HUES48 (cell line): ENCODE measurements at regions not wholly inside any gene's neighbourhood (a gene's known extent, or its start where the extent isn't known, plus 50 kb on each side); places are given as distances from the start of the nearest gene placed in this dataset.

Experiments used
- H3K27ac ChIP-seq: one replicate; pipeline ENCODE4 v1.7.0; 2013; ENCODE audit warnings: low read depth, low read length, inconsistent platforms
- H3K27me3 ChIP-seq: 2 replicates; pipeline ENCODE4 v1.6.1; 2013; ENCODE audit warnings: mild to moderate bottlenecking, low read length; ENCODE audit not compliant: control insufficient read depth, insufficient read depth
- H3K36me3 ChIP-seq: 2 replicates; pipeline ENCODE4 v1.6.1; 2013; ENCODE audit warnings: low read length; ENCODE audit not compliant: control insufficient read depth, insufficient read depth
- H3K4me1 ChIP-seq: 2 replicates; pipeline ENCODE4 v1.6.1; 2013; ENCODE audit warnings: mild to moderate bottlenecking, low read length; ENCODE audit not compliant: control insufficient read depth, insufficient read depth
- H3K4me3 ChIP-seq: 2 replicates; pipeline ENCODE4 v1.5.1; 2013; ENCODE audit warnings: mild to moderate bottlenecking, low read depth, low read length
- H3K9ac ChIP-seq: 2 replicates; pipeline ENCODE4 v1.6.1; 2013; ENCODE audit warnings: mild to moderate bottlenecking, low read depth, low read length, moderate library complexity
- H3K9me3 ChIP-seq: 2 replicates; pipeline ENCODE4 v1.6.1; 2013; ENCODE audit warnings: low read length; ENCODE audit not compliant: control insufficient read depth, insufficient read depth

GRCh38 chr6:47151232-47151898 is 109.2 kb upstream of the ADGRF1 start:
- Histone ChIP-seq H3K36me3 (no peaks in the 10 kb centered on the region), H3K4me1 (peaks cover 25% of the 10 kb centered on the region), H3K27ac (no peak overlapping the region), H3K4me3 (no peak overlapping the region), H3K27me3 (no peaks in the 10 kb centered on the region), H3K9me3 (no peaks in the 10 kb centered on the region), H3K9ac (no peak overlapping the region)

GRCh38 chr6:47149554-47149953 is 107.4 kb upstream of the ADGRF1 start:
- no peaks in the 10 kb centered on the region for H3K36me3 ChIP-seq
- no peaks in the 10 kb centered on the region for H3K27me3 ChIP-seq
- peaks cover 43% of the 10 kb centered on the region for H3K4me1 ChIP-seq
- H3K9me3 ChIP-seq = no peaks in the 10 kb centered on the region
- H3K9ac ChIP-seq = no peak overlapping the region
- no peak overlapping the region for H3K27ac ChIP-seq
- no peak overlapping the region for H3K4me3 ChIP-seq

DNA sequence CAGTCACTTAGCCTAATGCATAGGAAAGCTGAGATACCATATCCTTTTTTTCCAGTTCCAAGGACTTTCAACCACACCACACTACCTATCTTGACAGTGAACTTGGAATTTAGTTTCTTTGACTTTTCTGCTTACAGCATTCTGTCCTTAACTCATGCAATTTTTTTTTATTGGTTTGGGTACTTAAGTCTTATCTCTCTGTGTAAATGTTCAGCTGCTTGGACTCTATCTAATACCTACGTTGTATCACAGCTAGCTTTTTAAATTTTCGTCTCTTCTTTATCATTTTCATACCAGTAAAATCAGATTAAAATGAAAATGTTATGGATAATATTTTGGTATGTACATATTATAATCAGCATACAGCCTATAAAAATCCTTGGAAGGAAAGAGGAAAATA is 106.9 kb upstream of the ADGRF1 start:
- H3K9me3 ChIP-seq = no peaks in the 10 kb centered on the region
- H3K4me1 ChIP-seq = peaks cover 48% of the 10 kb centered on the region
- no peak overlapping the region for H3K4me3 ChIP-seq
- no peaks in the 10 kb centered on the region for H3K27me3 ChIP-seq
- no peak overlapping the region for H3K9ac ChIP-seq
- H3K36me3 ChIP-seq = no peaks in the 10 kb centered on the region
- no peak overlapping the region for H3K27ac ChIP-seq

- Histone ChIP-seq H3K36me3 (no peaks in the 10 kb centered on the region), H3K9ac (no peak overlapping the region), H3K4me3 (no peak overlapping the region), H3K4me1 (peaks cover 46% of the 10 kb centered on the region), H3K27me3 (no peaks in the 10 kb centered on the region), H3K27ac (no peak overlapping the region), H3K9me3 (no peaks in the 10 kb centered on the region)
Observed at GRCh38 chr6:47147836-47148344, 105.8 kb upstream of the ADGRF1 start.

DNA sequence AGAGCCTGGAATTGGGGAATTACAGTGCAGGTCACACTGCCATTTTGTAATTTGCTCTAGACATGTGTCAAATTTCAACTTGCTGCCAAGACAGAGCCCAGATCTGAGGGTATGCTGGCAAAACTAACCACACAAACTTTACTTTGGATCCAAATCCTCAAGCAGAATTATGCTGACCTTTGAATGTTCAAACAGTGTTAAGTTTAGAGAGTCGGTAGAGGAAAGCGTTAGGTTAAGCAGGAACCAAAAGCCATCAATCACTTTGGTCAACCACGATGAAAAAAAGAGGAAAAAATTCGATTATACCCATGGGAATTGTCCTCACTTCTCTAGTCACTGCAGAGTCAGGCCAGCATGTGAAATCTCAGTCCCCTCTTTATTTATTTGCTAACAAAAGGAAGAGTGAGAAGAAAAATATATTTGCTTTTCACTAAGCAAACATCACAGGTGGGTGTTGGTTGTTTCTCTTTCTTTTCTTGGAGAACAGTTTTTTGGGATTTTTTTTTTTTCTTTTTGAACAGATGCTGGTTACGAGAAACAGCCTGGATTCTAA is 105.1 kb upstream of the ADGRF1 start:
- no peaks in the 10 kb centered on the region for H3K9me3 ChIP-seq
- peaks cover 42% of the 10 kb centered on the region for H3K4me1 ChIP-seq
- peak overlapping the region; percentile 72 for H3K27ac ChIP-seq
- no peaks in the 10 kb centered on the region for H3K27me3 ChIP-seq
- no peak overlapping the region for H3K4me3 ChIP-seq
- H3K36me3 ChIP-seq = no peaks in the 10 kb centered on the region
- H3K9ac ChIP-seq = no peak overlapping the region

GRCh38 chr6:47146431-47147174 is 104.5 kb upstream of the ADGRF1 start:
- Histone ChIP-seq H3K9me3 (no peaks in the 10 kb centered on the region), H3K9ac (no peak overlapping the region), H3K36me3 (no peaks in the 10 kb centered on the region), H3K27ac (peak overlapping the region; percentile 72), H3K4me3 (no peak overlapping the region), H3K4me1 (peaks cover 42% of the 10 kb centered on the region), H3K27me3 (no peaks in the 10 kb centered on the region)

DNA sequence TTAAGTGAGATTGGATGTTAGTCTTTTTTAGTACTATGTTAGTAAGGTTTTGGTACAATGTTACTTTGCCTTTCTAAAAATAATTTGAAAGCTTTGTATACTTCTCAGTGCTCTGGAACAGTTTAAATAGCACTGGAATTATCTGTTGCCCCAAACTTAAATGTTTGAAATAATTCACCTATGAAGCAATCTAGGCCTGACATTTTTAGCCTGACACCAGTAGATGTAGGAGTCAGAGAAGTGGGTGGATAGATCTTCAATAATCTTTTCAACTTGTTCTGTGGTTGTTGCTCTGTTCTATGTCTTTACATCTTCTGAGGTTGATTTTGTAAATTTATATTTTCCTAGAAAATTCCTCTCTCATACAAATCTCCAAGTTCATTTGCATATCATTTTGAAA is 103.1 kb upstream of the ADGRF1 start:
- H3K36me3 ChIP-seq = no peaks in the 10 kb centered on the region
- H3K9ac ChIP-seq = no peak overlapping the region
- H3K27ac ChIP-seq = no peak overlapping the region
- H3K4me1 ChIP-seq = peaks cover 42% of the 10 kb centered on the region
- H3K27me3 ChIP-seq = no peaks in the 10 kb centered on the region
- no peak overlapping the region for H3K4me3 ChIP-seq
- H3K9me3 ChIP-seq = no peaks in the 10 kb centered on the region

- Histone ChIP-seq H3K4me3 (peak overlapping the region; percentile 13; the same call in 1 of the 2 replicates), H3K27me3 (no peaks in the 10 kb centered on the region), H3K27ac (peak overlapping the region; percentile 34), H3K36me3 (no peaks in the 10 kb centered on the region), H3K4me1 (peaks cover 42% of the 10 kb centered on the region), H3K9me3 (no peaks in the 10 kb centered on the region), H3K9ac (no peak overlapping the region)
Observed at GRCh38 chr6:47144306-47144705, 102.2 kb upstream of the ADGRF1 start.

GRCh38 chr6:47141963-47142362 is 99.8 kb upstream of the ADGRF1 start:
- Histone ChIP-seq H3K4me1 (peaks cover 46% of the 10 kb centered on the region), H3K4me3 (no peak overlapping the region), H3K27ac (no peak overlapping the region), H3K36me3 (no peaks in the 10 kb centered on the region), H3K27me3 (no peaks in the 10 kb centered on the region), H3K9me3 (no peaks in the 10 kb centered on the region), H3K9ac (no peak overlapping the region)

- Histone ChIP-seq H3K9me3 (no peaks in the 10 kb centered on the region), H3K9ac (no peak overlapping the region), H3K27me3 (no peaks in the 10 kb centered on the region), H3K4me1 (peaks cover 45% of the 10 kb centered on the region), H3K4me3 (no peak overlapping the region), H3K27ac (no peak overlapping the region), H3K36me3 (no peaks in the 10 kb centered on the region)
Observed at GRCh38 chr6:47141171-47141570, 99.0 kb upstream of the ADGRF1 start.

- peaks cover 34% of the 10 kb centered on the region for H3K4me1 ChIP-seq
- no peak overlapping the region for H3K9ac ChIP-seq
- no peaks in the 10 kb centered on the region for H3K9me3 ChIP-seq
- H3K27ac ChIP-seq = no peak overlapping the region
- no peak overlapping the region for H3K4me3 ChIP-seq
- H3K36me3 ChIP-seq = no peaks in the 10 kb centered on the region
- H3K27me3 ChIP-seq = no peaks in the 10 kb centered on the region
Observed at GRCh38 chr6:47138046-47138445, 95.9 kb upstream of the ADGRF1 start.
